ENCODE measurements at regions not wholly inside any gene's neighbourhood (a gene's known extent, or its start where the extent isn't known, plus 50 kb on each side); places are given as distances from the start of the nearest gene placed in this dataset.
"Not testable (repeated sequence)": the region's sequence is repeated elsewhere in the genome, so short reads cannot be mapped to it uniquely, and the experiment has no call there.

- Histone ChIP-seq H3K4me3 (no peak overlapping the region), H3K36me3 (replicated peaks in 1 of 2; ENCODE audit: insufficient read depth in 1 of 2, low read depth in 2 of 2) (no peaks in the 10 kb centered on the region), H3K27ac (no peak overlapping the region), H3K4me1 (no peaks in the 10 kb centered on the region), H3K9me3 (no peaks in the 10 kb centered on the region), H3K27me3 (no peaks in the 10 kb centered on the region)
- ATAC-seq: no peak
- TF ChIP-seq, protein P1, sequence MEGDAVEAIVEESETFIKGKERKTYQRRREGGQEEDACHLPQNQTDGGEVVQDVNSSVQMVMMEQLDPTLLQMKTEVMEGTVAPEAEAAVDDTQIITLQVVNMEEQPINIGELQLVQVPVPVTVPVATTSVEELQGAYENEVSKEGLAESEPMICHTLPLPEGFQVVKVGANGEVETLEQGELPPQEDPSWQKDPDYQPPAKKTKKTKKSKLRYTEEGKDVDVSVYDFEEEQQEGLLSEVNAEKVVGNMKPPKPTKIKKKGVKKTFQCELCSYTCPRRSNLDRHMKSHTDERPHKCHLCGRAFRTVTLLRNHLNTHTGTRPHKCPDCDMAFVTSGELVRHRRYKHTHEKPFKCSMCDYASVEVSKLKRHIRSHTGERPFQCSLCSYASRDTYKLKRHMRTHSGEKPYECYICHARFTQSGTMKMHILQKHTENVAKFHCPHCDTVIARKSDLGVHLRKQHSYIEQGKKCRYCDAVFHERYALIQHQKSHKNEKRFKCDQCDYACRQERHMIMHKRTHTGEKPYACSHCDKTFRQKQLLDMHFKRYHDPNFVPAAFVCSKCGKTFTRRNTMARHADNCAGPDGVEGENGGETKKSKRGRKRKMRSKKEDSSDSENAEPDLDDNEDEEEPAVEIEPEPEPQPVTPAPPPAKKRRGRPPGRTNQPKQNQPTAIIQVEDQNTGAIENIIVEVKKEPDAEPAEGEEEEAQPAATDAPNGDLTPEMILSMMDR (IDR thresholded peaks at IDR 0.05): no peak
- no peak for TF ChIP-seq POLR2A (IDR thresholded peaks at IDR 0.05)
- intact Hi-C loops (cut with DNase I): no loop called here
- 32 to 39% methylated on average over 10 of the region's 10 CpGs for WGBS, 2 donors
- no peak for DNase-seq
Observed at GRCh38 chrX:964831-965416, 247.5 kb downstream of the CRLF2 start.

- 45 to 49% methylated on average over 8 of the region's 8 CpGs for WGBS, 2 donors
- TF ChIP-seq, protein P1 (IDR thresholded peaks at IDR 0.05): no peak
- TF ChIP-seq POLR2A (IDR thresholded peaks at IDR 0.05): no peak
- H3K9me3 ChIP-seq: peaks cover 0 to 10% (median 0%) of the 10 kb centered on the region in 3 donors
- H3K27me3 ChIP-seq: no peaks in the 10 kb centered on the region
- H3K4me1 ChIP-seq: no peaks in the 10 kb centered on the region
- no peak overlapping the region for H3K4me3 ChIP-seq
- H3K36me3 ChIP-seq (replicated peaks in 1 of 2; ENCODE audit: insufficient read depth in 1 of 2, low read depth in 2 of 2): no peaks in the 10 kb centered on the region
- intact Hi-C loops (cut with DNase I): no loop called here
- H3K27ac ChIP-seq: no peak overlapping the region
- no peak for ATAC-seq
- no peak for DNase-seq
Observed at GRCh38 chrX:960821-961220, 251.6 kb downstream of the CRLF2 start.

DNA sequence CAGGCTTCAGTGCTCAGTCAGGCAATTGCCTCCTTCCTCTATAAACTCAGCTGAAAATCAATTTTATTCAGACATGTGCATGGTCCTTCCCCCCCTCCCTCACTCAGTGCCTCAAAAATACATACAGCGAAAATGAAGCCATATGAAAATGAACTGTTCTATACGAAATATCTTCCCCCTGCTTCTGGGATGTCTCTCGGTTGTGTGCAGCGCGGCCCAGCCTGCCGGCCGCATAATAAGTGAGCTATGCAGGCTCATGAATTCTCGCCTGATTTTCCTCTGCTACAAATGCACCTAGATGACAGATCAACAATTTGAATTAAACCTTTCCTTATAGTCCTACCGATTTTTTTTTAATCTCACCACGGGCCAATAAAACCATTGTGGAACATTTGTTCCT lies 252.9 kb downstream of the CRLF2 start:
- no peaks in the 10 kb centered on the region for H3K4me1 ChIP-seq
- H3K27me3 ChIP-seq: no peaks in the 10 kb centered on the region
- no peak overlapping the region for H3K4me3 ChIP-seq
- no peak overlapping the region for H3K27ac ChIP-seq
- WGBS, 2 donors: 49 to 59% methylated on average over 10 of the region's 10 CpGs
- H3K9me3 ChIP-seq: peaks cover 0 to 13% (median 0%) of the 10 kb centered on the region in 3 donors
- intact Hi-C loops (cut with DNase I): no loop called here
- no peak for TF ChIP-seq POLR2A (IDR thresholded peaks at IDR 0.05)
- TF ChIP-seq, protein P1 (IDR thresholded peaks at IDR 0.05): no peak
- no peak for ATAC-seq
- DNase-seq: no peak
- H3K36me3 ChIP-seq (replicated peaks in 1 of 2; ENCODE audit: insufficient read depth in 1 of 2, low read depth in 2 of 2): no peaks in the 10 kb centered on the region

GRCh38 chrX:955168-955781 lies 257.2 kb downstream of the CRLF2 start:
- DNase-seq; H3K27me3 ChIP-seq; H3K4me1 ChIP-seq; H3K4me3 ChIP-seq; H3K27ac ChIP-seq; H3K36me3 ChIP-seq (replicated peaks in 1 of 2; ENCODE audit: insufficient read depth in 1 of 2, low read depth in 2 of 2); intact Hi-C loops (cut with DNase I); ATAC-seq: not testable (repeated sequence)
- H3K9me3 ChIP-seq: peaks cover 0 to 24% (median 0%) of the 10 kb centered on the region in 3 donors
- WGBS, 2 donors: 34% methylated on average over 1 of the region's 1 CpG

DNA sequence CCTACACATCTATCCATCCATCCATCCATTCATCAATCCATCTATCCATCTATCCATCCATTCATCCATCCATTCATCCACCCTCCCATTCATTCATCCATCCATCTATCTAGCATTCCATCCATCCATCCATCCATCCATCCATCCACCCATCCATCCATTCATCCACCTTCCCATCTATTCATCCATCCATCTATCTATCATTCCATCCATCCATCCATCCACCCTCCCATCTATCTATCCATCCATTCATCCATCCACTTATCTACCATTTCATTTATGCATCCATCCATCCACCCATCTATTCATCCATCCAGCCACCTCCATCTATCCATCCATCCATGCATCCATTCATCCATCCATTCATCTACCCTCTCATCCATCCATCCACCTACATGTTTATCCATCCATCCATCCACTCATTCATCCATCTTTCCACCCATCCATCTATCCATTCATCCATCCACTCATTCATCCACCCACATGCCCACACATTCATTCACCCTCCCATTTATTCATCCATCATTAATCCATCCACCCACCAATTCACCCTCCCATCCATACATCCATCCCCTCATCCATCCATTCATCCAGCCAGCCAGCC lies 258.5 kb downstream of the CRLF2 start:
- no peaks in the 10 kb centered on the region for H3K27me3 ChIP-seq
- no peak for TF ChIP-seq POLR2A (IDR thresholded peaks at IDR 0.05)
- TF ChIP-seq, protein P1 (IDR thresholded peaks at IDR 0.05): no peak
- no peaks in the 10 kb centered on the region for H3K36me3 ChIP-seq (replicated peaks in 1 of 2; ENCODE audit: insufficient read depth in 1 of 2, low read depth in 2 of 2)
- no peaks in the 10 kb centered on the region for H3K4me1 ChIP-seq
- peaks cover 0 to 24% (median 0%) of the 10 kb centered on the region in 3 donors for H3K9me3 ChIP-seq
- no peak overlapping the region for H3K4me3 ChIP-seq
- H3K27ac ChIP-seq: no peak overlapping the region
- intact Hi-C loops (cut with DNase I): no loop called here
- no peak for DNase-seq
- no peak for ATAC-seq
